Loucy (cell line): ENCODE measurements at regions not wholly inside any gene's neighbourhood (a gene's known extent, or its start where the extent isn't known, plus 50 kb on each side); places are given as distances from the start of the nearest gene placed in this dataset.

Experiments
- H2AFZ ChIP-seq: fragments of 200-600 bp; sonication (generic); 2 replicates; pipeline ENCODE4 v1.6.0; 2016; ENCODE audit warnings: antibody characterized with exemption, mild to moderate bottlenecking, low read length, moderate library complexity
- H3F3A ChIP-seq: fragments of 200-600 bp; 2 replicates; pipeline ENCODE4 v1.6.0; 2016; ENCODE audit warnings: antibody characterized with exemption, low read depth, mild to moderate bottlenecking
- H3K27me3 ChIP-seq: fragments of 200-600 bp; sonication (generic); 2 replicates; pipeline ENCODE4 v1.6.1; 2014; ENCODE audit warnings: low read length, mild to moderate bottlenecking; ENCODE audit not compliant: insufficient read depth, poor library complexity, severe bottlenecking
- H3K36me3 ChIP-seq: fragments of 200-600 bp; sonication (generic); 2 replicates; pipeline ENCODE4 v1.6.1; 2016; ENCODE audit warnings: low read length; ENCODE audit not compliant: insufficient read depth
- H3K4me1 ChIP-seq: fragments of 200-600 bp; sonication (generic); 2 replicates; pipeline ENCODE4 v1.5.1; 2014; ENCODE audit warnings: low read length, mild to moderate bottlenecking; ENCODE audit not compliant: insufficient read depth, poor library complexity, severe bottlenecking
- H3K4me2 ChIP-seq: fragments of 200-600 bp; sonication (generic); 2 replicates; pipeline ENCODE4 v1.6.0; 2014; ENCODE audit warnings: antibody characterized with exemption, low read length, low read depth, mild to moderate bottlenecking; ENCODE audit not compliant: poor library complexity, severe bottlenecking
- H3K4me3 ChIP-seq: fragments of 200-600 bp; sonication (generic); 2 replicates; pipeline ENCODE4 v1.5.1; 2014; ENCODE audit warnings: low read length, mild to moderate bottlenecking, mixed read lengths; ENCODE audit not compliant: poor library complexity, severe bottlenecking
- H3K79me2 ChIP-seq: fragments of 200-600 bp; sonication (generic); 2 replicates; pipeline ENCODE4 v1.6.1; 2014; ENCODE audit warnings: low read length; ENCODE audit not compliant: insufficient read depth
- H3K9ac ChIP-seq: fragments of 200-600 bp; sonication (generic); 2 replicates; pipeline ENCODE4 v1.6.0; 2014; ENCODE audit warnings: mild to moderate bottlenecking, low read depth, low read length, moderate library complexity; ENCODE audit not compliant: poor library complexity, severe bottlenecking
- H3K9me2 ChIP-seq: fragments of 200-600 bp; sonication (generic); replicated peaks from 2 replicates; pipeline ENCODE4 v1.6.1; 2016; ENCODE audit warnings: low read depth, low read length, mixed read lengths
- H3K9me3 ChIP-seq: fragments of 200-600 bp; sonication (generic); 2 replicates; pipeline ENCODE4 v1.6.1; 2014; ENCODE audit warnings: mild to moderate bottlenecking, antibody characterized with exemption, low read length, low read depth; ENCODE audit not compliant: insufficient read depth
- H4K20me1 ChIP-seq: fragments of 200-600 bp; sonication (generic); 2 replicates; pipeline ENCODE4 v1.6.0; 2014; ENCODE audit warnings: antibody characterized with exemption, low read length, mild to moderate bottlenecking; ENCODE audit not compliant: insufficient read depth, poor library complexity, severe bottlenecking
- EZH2phosphoT487 ChIP-seq: fragments of 200-600 bp; IDR thresholded peaks from 2 replicates; pipeline ENCODE4 v1.6.1; 2018; ENCODE audit warnings: antibody characterized with exemption, mild to moderate bottlenecking, moderate library complexity, borderline replicate concordance
- TF ChIP-seq, protein P1 (sequence below): fragments of 200-600 bp; sonication (generic); conservative IDR thresholded peaks from 2 replicates; pipeline ENCODE4 v1.5.1; 2014; ENCODE audit warnings: mild to moderate bottlenecking, antibody characterized with exemption, low read length

DNA sequence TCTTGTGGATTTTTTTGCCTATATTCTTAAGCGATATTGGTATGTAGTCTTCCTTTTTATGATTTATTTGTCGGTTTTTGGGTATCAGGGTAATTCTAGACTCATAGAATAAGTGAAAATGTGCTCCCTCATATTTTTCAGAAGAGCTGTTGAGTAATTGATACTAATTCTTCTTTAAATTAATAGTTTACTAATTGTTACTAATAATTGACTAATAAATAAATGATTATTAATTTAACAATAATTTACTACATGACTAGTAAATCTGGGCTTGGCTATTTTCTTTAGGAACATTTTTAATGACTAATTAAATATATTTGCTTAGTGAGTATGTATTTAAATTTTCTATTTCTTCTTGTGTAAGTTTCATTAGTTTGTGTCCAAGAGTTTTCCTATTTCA lies 325.0 kb downstream of the ADCYAP1 start:
- H3K9me2 ChIP-seq: no peaks in the 10 kb centered on the region
- H3K4me1 ChIP-seq: no peaks in the 10 kb centered on the region
- peaks cover 23% of the 10 kb centered on the region; the same call in 1 of the 2 replicates for H3K9me3 ChIP-seq
- no peaks in the 10 kb centered on the region for H3K27me3 ChIP-seq
- no peak overlapping the region for H3K4me2 ChIP-seq
- H2AFZ ChIP-seq: no peak overlapping the region
- no peak overlapping the region for H3K4me3 ChIP-seq
- no peak overlapping the region for H3K9ac ChIP-seq
- no peaks in the 10 kb centered on the region for H3K36me3 ChIP-seq
- H3K79me2 ChIP-seq: no peaks in the 10 kb centered on the region
- no peak for TF ChIP-seq EZH2phosphoT487
- TF ChIP-seq, protein P1, sequence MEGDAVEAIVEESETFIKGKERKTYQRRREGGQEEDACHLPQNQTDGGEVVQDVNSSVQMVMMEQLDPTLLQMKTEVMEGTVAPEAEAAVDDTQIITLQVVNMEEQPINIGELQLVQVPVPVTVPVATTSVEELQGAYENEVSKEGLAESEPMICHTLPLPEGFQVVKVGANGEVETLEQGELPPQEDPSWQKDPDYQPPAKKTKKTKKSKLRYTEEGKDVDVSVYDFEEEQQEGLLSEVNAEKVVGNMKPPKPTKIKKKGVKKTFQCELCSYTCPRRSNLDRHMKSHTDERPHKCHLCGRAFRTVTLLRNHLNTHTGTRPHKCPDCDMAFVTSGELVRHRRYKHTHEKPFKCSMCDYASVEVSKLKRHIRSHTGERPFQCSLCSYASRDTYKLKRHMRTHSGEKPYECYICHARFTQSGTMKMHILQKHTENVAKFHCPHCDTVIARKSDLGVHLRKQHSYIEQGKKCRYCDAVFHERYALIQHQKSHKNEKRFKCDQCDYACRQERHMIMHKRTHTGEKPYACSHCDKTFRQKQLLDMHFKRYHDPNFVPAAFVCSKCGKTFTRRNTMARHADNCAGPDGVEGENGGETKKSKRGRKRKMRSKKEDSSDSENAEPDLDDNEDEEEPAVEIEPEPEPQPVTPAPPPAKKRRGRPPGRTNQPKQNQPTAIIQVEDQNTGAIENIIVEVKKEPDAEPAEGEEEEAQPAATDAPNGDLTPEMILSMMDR: no peak
- no peaks in the 10 kb centered on the region for H3F3A ChIP-seq
- H4K20me1 ChIP-seq: no peaks in the 10 kb centered on the region

DNA sequence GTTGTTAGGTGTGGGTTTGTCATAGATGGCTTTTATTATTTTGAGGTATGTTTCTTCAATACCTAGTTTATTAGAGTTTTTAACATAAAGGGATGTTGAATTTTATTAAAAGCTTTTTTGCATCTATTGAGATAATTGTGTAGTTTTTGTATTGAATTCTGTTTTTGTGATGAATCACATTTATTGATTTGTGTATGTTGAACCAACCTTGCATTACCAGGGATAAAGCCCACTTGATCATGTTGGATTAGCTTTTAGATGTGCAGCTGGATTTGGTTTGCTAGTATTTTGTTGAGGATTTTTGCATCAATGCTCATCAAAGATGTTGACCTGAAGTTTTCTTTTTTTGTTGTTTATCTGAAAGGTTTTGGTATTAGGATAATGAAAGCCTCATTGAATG lies 328.2 kb downstream of the ADCYAP1 start:
- Histone ChIP-seq H4K20me1 (no peaks in the 10 kb centered on the region), H3K9me2 (no peaks in the 10 kb centered on the region), H3K9me3 (peaks cover 28% of the 10 kb centered on the region; the same call in 1 of the 2 replicates), H3K79me2 (no peaks in the 10 kb centered on the region), H3K27me3 (no peaks in the 10 kb centered on the region), H3K9ac (no peak overlapping the region), H3F3A (no peaks in the 10 kb centered on the region), H3K36me3 (no peaks in the 10 kb centered on the region), H3K4me1 (no peaks in the 10 kb centered on the region), H3K4me3 (no peak overlapping the region), H2AFZ (no peak overlapping the region), H3K4me2 (no peak overlapping the region)
- TF ChIP-seq EZH2phosphoT487: no peak
- TF ChIP-seq, protein P1: no peak

DNA sequence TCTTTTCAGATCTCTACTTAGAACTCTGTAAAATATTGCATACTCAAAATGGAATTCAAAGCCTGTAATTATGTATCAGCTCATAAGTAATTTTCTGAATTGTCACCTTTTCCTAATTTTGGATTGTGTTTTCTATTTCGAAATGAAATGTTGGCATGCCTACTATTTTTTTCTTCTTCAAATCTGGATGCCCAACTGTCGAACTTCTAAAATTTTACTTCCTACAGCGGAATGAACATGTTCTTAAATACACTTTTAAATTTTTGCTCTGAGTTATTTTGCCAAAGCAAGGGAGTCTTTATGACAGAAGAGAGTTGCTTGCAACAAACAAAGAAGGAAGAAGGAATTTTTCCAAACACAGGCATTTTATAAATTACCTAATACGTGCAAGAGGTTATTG lies 336.0 kb downstream of the ADCYAP1 start:
- H3K4me1 ChIP-seq: no peaks in the 10 kb centered on the region
- no peak for TF ChIP-seq EZH2phosphoT487
- TF ChIP-seq, protein P1: no peak
- no peaks in the 10 kb centered on the region for H4K20me1 ChIP-seq
- no peak overlapping the region for H3K9ac ChIP-seq
- no peak overlapping the region for H2AFZ ChIP-seq
- no peaks in the 10 kb centered on the region for H3K36me3 ChIP-seq
- no peaks in the 10 kb centered on the region for H3K9me2 ChIP-seq
- H3F3A ChIP-seq: no peaks in the 10 kb centered on the region
- H3K4me3 ChIP-seq: no peak overlapping the region
- no peaks in the 10 kb centered on the region for H3K27me3 ChIP-seq
- H3K4me2 ChIP-seq: no peak overlapping the region
- H3K9me3 ChIP-seq: no peaks in the 10 kb centered on the region; the same call in 1 of the 2 replicates
- no peaks in the 10 kb centered on the region for H3K79me2 ChIP-seq
